ENCODE measurements at regions not wholly inside any gene's neighbourhood (a gene's known extent, or its start where the extent isn't known, plus 50 kb on each side); places are given as distances from the start of the nearest gene placed in this dataset.

GRCh38 chr9:87122947-87123685, 175.8 kb upstream of the GAS1 start:
- H3K27ac ChIP-seq (ENCODE audit: insufficient read depth, low read depth, low read length), result no peak overlapping the region
- POLR2A ChIA-PET, result no interaction called here
- no peaks in the 10 kb centered on the region for H4K20me1 ChIP-seq (replicated peaks; ENCODE audit: control insufficient read depth, extremely low read depth, insufficient read depth, low read length)
- CTCF ChIA-PET, result no interaction called here
- no peaks in the 10 kb centered on the region for H3K79me2 ChIP-seq (ENCODE audit: control insufficient read depth, insufficient read depth, low read length)
- H3K4me1 ChIP-seq (ENCODE audit: control insufficient read depth, extremely low read depth, insufficient read depth, low read length), result no peaks in the 10 kb centered on the region
- no TSS peak for BruUV-seq (replicated peaks)
- no peaks in the 10 kb centered on the region for H3K27me3 ChIP-seq (ENCODE audit: control insufficient read depth in 2 of 2, insufficient read depth in 2 of 2, low read length in 2 of 2)
- H3K36me3 ChIP-seq (ENCODE audit: control insufficient read depth in 2 of 2, extremely low read depth in 1 of 2, insufficient read depth in 2 of 2, low read length in 2 of 2), result no peaks in the 10 kb centered on the region
- H3K9me1 ChIP-seq (replicated peaks; ENCODE audit: control insufficient read depth, extremely low read depth, insufficient read depth, low read length), result no peaks in the 10 kb centered on the region
- dilution Hi-C loops (cut with MboI; ENCODE audit: extremely low pct_ligation_motif_present, low sequenced_read_pairs), result no loop called here
- TF ChIP-seq FOS (IDR thresholded peaks at IDR 0.05; ENCODE audit: borderline replicate concordance, insufficient read depth, low read length) (peak; percentile 3), POLR2AphosphoS5 (IDR thresholded peaks at IDR 0.05; ENCODE audit: insufficient read depth, low read depth, low read length) (no peak)
- DNase-seq (ENCODE audit: low read depth, low spot score) (peak; percentile 21), FAIRE-seq (no peak)
- no peak overlapping the region for H3K4me2 ChIP-seq (ENCODE audit: insufficient read depth, low read length)
- intact Hi-C loops (cut with micrococcal nuclease), result no loop called here
- H2AFZ ChIP-seq (ENCODE audit: low read depth, low read length), result no peak overlapping the region
- no peaks in the 10 kb centered on the region for H3K9me3 ChIP-seq (replicated peaks; ENCODE audit: control insufficient read depth, insufficient read depth, low read length)
- H3K9ac ChIP-seq (replicated peaks; ENCODE audit: extremely low read depth, insufficient read depth, low read length), result no peak overlapping the region
- H3K4me3 ChIP-seq (replicated peaks in 1 of 3; ENCODE audit: insufficient read depth in 1 of 3, low read depth in 1 of 3, low read length in 3 of 3), result no peak overlapping the region

GRCh38 chr9:87123830-87124229, 176.5 kb upstream of the GAS1 start:
- intact Hi-C loops (cut with micrococcal nuclease) (no loop called here), dilution Hi-C loops (cut with MboI; ENCODE audit: extremely low pct_ligation_motif_present, low sequenced_read_pairs) (no loop called here)
- H4K20me1 ChIP-seq (replicated peaks; ENCODE audit: control insufficient read depth, extremely low read depth, insufficient read depth, low read length), result no peaks in the 10 kb centered on the region
- no peaks in the 10 kb centered on the region for H3K79me2 ChIP-seq (ENCODE audit: control insufficient read depth, insufficient read depth, low read length)
- no peak overlapping the region for H2AFZ ChIP-seq (ENCODE audit: low read depth, low read length)
- no peaks in the 10 kb centered on the region for H3K36me3 ChIP-seq (ENCODE audit: control insufficient read depth in 2 of 2, extremely low read depth in 1 of 2, insufficient read depth in 2 of 2, low read length in 2 of 2)
- POLR2A ChIA-PET, result no interaction called here
- no peak overlapping the region for H3K9ac ChIP-seq (replicated peaks; ENCODE audit: extremely low read depth, insufficient read depth, low read length)
- no peak for TF ChIP-seq POLR2AphosphoS5 (IDR thresholded peaks at IDR 0.05; ENCODE audit: insufficient read depth, low read depth, low read length)
- no peak for TF ChIP-seq POLR2A (IDR thresholded peaks at IDR 0.05; ENCODE audit: low read depth, low read length)
- no peak for TF ChIP-seq MYC (IDR thresholded peaks at IDR 0.05; ENCODE audit: low read depth, low read length)
- TF ChIP-seq FOS (IDR thresholded peaks at IDR 0.05; ENCODE audit: borderline replicate concordance, insufficient read depth, low read length), result no peak
- TF ChIP-seq GATA2 (IDR thresholded peaks at IDR 0.05; ENCODE audit: insufficient read depth, insufficient read length, low read depth, low read length), result no peak
- no peak for TF ChIP-seq MAX (IDR thresholded peaks at IDR 0.05; ENCODE audit: insufficient read depth, insufficient read length)
- TF ChIP-seq EZH2 (IDR thresholded peaks at IDR 0.05; ENCODE audit: borderline replicate concordance, low read depth, low read length, severe bottlenecking), result no peak
- TF ChIP-seq JUN (IDR thresholded peaks at IDR 0.05; ENCODE audit: borderline replicate concordance, insufficient read depth, insufficient read length, low read depth), result no peak
- TF ChIP-seq CTCF (IDR thresholded peaks at IDR 0.05; ENCODE audit: extremely low read depth in 1 of 2, insufficient read depth in 1 of 2, low read depth in 1 of 2, low read length in 2 of 2), result no peak
- no peak overlapping the region for H3K4me3 ChIP-seq (replicated peaks in 1 of 3; ENCODE audit: insufficient read depth in 1 of 3, low read depth in 1 of 3, low read length in 3 of 3)
- no peaks in the 10 kb centered on the region for H3K9me3 ChIP-seq (replicated peaks; ENCODE audit: control insufficient read depth, insufficient read depth, low read length)
- H3K4me1 ChIP-seq (ENCODE audit: control insufficient read depth, extremely low read depth, insufficient read depth, low read length), result no peaks in the 10 kb centered on the region
- no TSS peak for BruUV-seq (replicated peaks)
- CTCF ChIA-PET, result no interaction called here
- no peak overlapping the region for H3K4me2 ChIP-seq (ENCODE audit: insufficient read depth, low read length)
- no peaks in the 10 kb centered on the region for H3K27me3 ChIP-seq (ENCODE audit: control insufficient read depth in 2 of 2, insufficient read depth in 2 of 2, low read length in 2 of 2)
- no peak for DNase-seq (ENCODE audit: low read depth, low spot score)
- no peak overlapping the region for H3K27ac ChIP-seq (ENCODE audit: insufficient read depth, low read depth, low read length)
- no peaks in the 10 kb centered on the region for H3K9me1 ChIP-seq (replicated peaks; ENCODE audit: control insufficient read depth, extremely low read depth, insufficient read depth, low read length)
- no peak for FAIRE-seq

Measured in endothelial cell of umbilical vein (primary cell).